H9 (cell line): ENCODE measurements at regions not wholly inside any gene's neighbourhood (a gene's known extent, or its start where the extent isn't known, plus 50 kb on each side); places are given as distances from the start of the nearest gene placed in this dataset.

ENCODE experiments used
- DNase-seq: peaks from one replicate; pipeline ENCODE4 v3.0.0-alpha.2; 2017
- H2AFZ ChIP-seq: one replicate; pipeline ENCODE4 v1.6.1; 2013; ENCODE audit warnings: mild to moderate bottlenecking, low read length, control low read depth, moderate library complexity
- H2AK5ac ChIP-seq: 2 replicates; pipeline ENCODE4 v1.6.1; 2013; ENCODE audit warnings: low read length, control low read depth, mixed read lengths; ENCODE audit not compliant: insufficient read length
- H2BK120ac ChIP-seq: one replicate; pipeline ENCODE4 v1.6.1; 2013; ENCODE audit warnings: low read depth, mild to moderate bottlenecking, low read length, control low read depth, inconsistent platforms; ENCODE audit not compliant: poor library complexity, severe bottlenecking
- H2BK12ac ChIP-seq: 2 replicates; pipeline ENCODE4 v1.6.1; 2013; ENCODE audit warnings: low read length, control low read depth, mixed read lengths, low read depth; ENCODE audit not compliant: insufficient read length
- H2BK15ac ChIP-seq: 2 replicates; pipeline ENCODE4 v1.6.1; 2013; ENCODE audit warnings: low read depth, low read length, control low read depth
- H2BK20ac ChIP-seq: one replicate; pipeline ENCODE4 v1.6.1; 2013; ENCODE audit warnings: low read depth, mild to moderate bottlenecking, low read length, control low read depth, inconsistent platforms; ENCODE audit not compliant: poor library complexity, severe bottlenecking
- H2BK5ac ChIP-seq: 2 replicates; pipeline ENCODE4 v1.6.1; 2013; ENCODE audit warnings: low read length, control low read depth, mixed read lengths; ENCODE audit not compliant: insufficient read length
- H3K14ac ChIP-seq: 2 replicates; pipeline ENCODE4 v1.6.1; 2013; ENCODE audit warnings: low read length, control low read depth; ENCODE audit not compliant: insufficient read depth
- H3K18ac ChIP-seq: 2 replicates; pipeline ENCODE4 v1.6.1; 2013; ENCODE audit warnings: low read depth, mild to moderate bottlenecking, mixed read lengths, low read length, control low read depth; ENCODE audit not compliant: insufficient read length
- H3K23ac ChIP-seq: 2 replicates; pipeline ENCODE4 v1.6.1; 2013; ENCODE audit warnings: low read length, control low read depth, mixed read lengths, low read depth; ENCODE audit not compliant: insufficient read length
- H3K23me2 ChIP-seq: 2 replicates; pipeline ENCODE4 v1.6.1; 2013; ENCODE audit warnings: low read depth, mild to moderate bottlenecking, mixed read lengths, low read length, control low read depth; ENCODE audit not compliant: insufficient read length, poor library complexity, severe bottlenecking
- H3K27ac ChIP-seq: 2 replicates; pipeline ENCODE4 v1.5.1; 2013; ENCODE audit warnings: low read length, control low read depth, mixed read lengths, low read depth; ENCODE audit not compliant: insufficient read length
- H3K27me3 ChIP-seq: 2 replicates; pipeline ENCODE4 v1.6.1; 2013; ENCODE audit warnings: low read length, control low read depth, inconsistent platforms; ENCODE audit not compliant: insufficient read depth
- H3K4ac ChIP-seq: 2 replicates; pipeline ENCODE4 v1.6.1; 2013; ENCODE audit warnings: low read depth, mild to moderate bottlenecking, control low read depth, inconsistent platforms, low read length, moderate library complexity
- H3K4me1 ChIP-seq: 2 replicates; pipeline ENCODE4 v1.6.1; 2013; ENCODE audit warnings: low read length, control low read depth, inconsistent platforms; ENCODE audit not compliant: insufficient read depth
- H3K4me2 ChIP-seq: 2 replicates; pipeline ENCODE4 v1.6.1; 2013; ENCODE audit warnings: low read length, control low read depth, mixed read lengths; ENCODE audit not compliant: insufficient read length, insufficient read depth
- H3K56ac ChIP-seq: 2 replicates; pipeline ENCODE4 v1.6.1; 2013; ENCODE audit warnings: low read depth, mild to moderate bottlenecking, mixed read lengths, low read length, control low read depth; ENCODE audit not compliant: insufficient read length
- H3K79me1 ChIP-seq: 2 replicates; pipeline ENCODE4 v1.6.1; 2013; ENCODE audit warnings: low read depth, mild to moderate bottlenecking, moderate library complexity, low read length, control low read depth, inconsistent platforms; ENCODE audit not compliant: insufficient read depth, poor library complexity, severe bottlenecking
- H3K79me2 ChIP-seq: 2 replicates; pipeline ENCODE4 v1.6.1; 2013; ENCODE audit warnings: low read length, control low read depth, inconsistent platforms; ENCODE audit not compliant: insufficient read depth
- H3K9ac ChIP-seq: 2 replicates; pipeline ENCODE4 v1.6.1; 2013; ENCODE audit warnings: low read length, control low read depth, mixed read lengths; ENCODE audit not compliant: insufficient read length; ENCODE audit errors: extremely low read depth
- H3K9me3 ChIP-seq: one replicate; pipeline ENCODE4 v1.6.1; 2013; ENCODE audit warnings: low read depth, low read length, inconsistent platforms; ENCODE audit not compliant: control insufficient read depth
- H3T11ph ChIP-seq: one replicate; pipeline ENCODE4 v1.6.1; 2013; ENCODE audit warnings: mild to moderate bottlenecking, low read length, control low read depth, inconsistent platforms
- H4K20me1 ChIP-seq: one replicate; pipeline ENCODE4 v1.6.1; 2013; ENCODE audit not compliant: control insufficient read depth, insufficient read length, insufficient read depth
- H4K5ac ChIP-seq: 2 replicates; pipeline ENCODE4 v1.6.1; 2013; ENCODE audit warnings: low read depth, mild to moderate bottlenecking, mixed read lengths, low read length, control low read depth; ENCODE audit not compliant: insufficient read length
- H4K8ac ChIP-seq: replicated peaks from 2 replicates; pipeline ENCODE4 v1.6.1; 2013; ENCODE audit warnings: low read length, control low read depth, mixed read lengths, low read depth; ENCODE audit not compliant: insufficient read length
- H4K91ac ChIP-seq: 2 replicates; pipeline ENCODE4 v1.6.1; 2013; ENCODE audit warnings: low read depth, mild to moderate bottlenecking, moderate library complexity, mixed read lengths, low read length, control low read depth; ENCODE audit not compliant: insufficient read length
- H3K27ac Mint-ChIP-seq, 3 experiments: 2 replicates in 2 of 3; 3 replicates in 1 of 3; pipeline ENCODE4 v1.8.0; 2020 to 2021; ENCODE audit warnings: mixed read lengths in 3 of 3, mild to moderate bottlenecking in 1 of 3, moderate library complexity in 1 of 3
- H3K27me3 Mint-ChIP-seq: 2 replicates; pipeline ENCODE4 v1.8.0; 2021; ENCODE audit warnings: low read depth, mild to moderate bottlenecking, moderate library complexity, mixed read lengths
- H3K36me3 Mint-ChIP-seq, 3 experiments: 2 replicates in 2 of 3; 3 replicates in 1 of 3; pipeline ENCODE4 v1.8.0; 2020 to 2021; ENCODE audit warnings: low read depth in 3 of 3, mixed read lengths in 3 of 3; ENCODE audit not compliant: insufficient read depth in 1 of 3
- H3K4me1 Mint-ChIP-seq, 2 experiments: 2 replicates each; pipeline ENCODE4 v1.8.0; 2020; ENCODE audit warnings: mixed read lengths in 2 of 2
- H3K4me3 Mint-ChIP-seq, 2 experiments: 2 replicates in 1 of 2; 3 replicates in 1 of 2; pipeline ENCODE4 v1.8.0; 2020 to 2021; ENCODE audit warnings: mild to moderate bottlenecking in 2 of 2, mixed read lengths in 2 of 2, moderate library complexity in 1 of 2
- H3K9me3 Mint-ChIP-seq, 2 experiments: 2 replicates in 1 of 2; 3 replicates in 1 of 2; pipeline ENCODE4 v1.8.0; 2020; ENCODE audit warnings: mild to moderate bottlenecking in 2 of 2, mixed read lengths in 2 of 2, moderate library complexity in 1 of 2
- WGBS: extraction: QIAGEN DNeasy Blood & Tissue Kit; methylation state at CpG from one replicate; pipeline ENCODE4 v1.1.7; 2013; ENCODE audit warnings: missing lambda C conversion rate, low lambda C conversion rate, mixed read lengths; ENCODE audit not compliant: insufficient read length; ENCODE audit errors: extremely low coverage; 5-methylcytosine and 5-hydroxymethylcytosine counted together
- TF ChIP-seq, protein P1 (sequence below): fragments of 200-600 bp; sonication (generic); conservative IDR thresholded peaks from 3 replicates; pipeline ENCODE4 v1.8.0; 2021; ENCODE audit warnings: antibody characterized with exemption, mild to moderate bottlenecking

DNA sequence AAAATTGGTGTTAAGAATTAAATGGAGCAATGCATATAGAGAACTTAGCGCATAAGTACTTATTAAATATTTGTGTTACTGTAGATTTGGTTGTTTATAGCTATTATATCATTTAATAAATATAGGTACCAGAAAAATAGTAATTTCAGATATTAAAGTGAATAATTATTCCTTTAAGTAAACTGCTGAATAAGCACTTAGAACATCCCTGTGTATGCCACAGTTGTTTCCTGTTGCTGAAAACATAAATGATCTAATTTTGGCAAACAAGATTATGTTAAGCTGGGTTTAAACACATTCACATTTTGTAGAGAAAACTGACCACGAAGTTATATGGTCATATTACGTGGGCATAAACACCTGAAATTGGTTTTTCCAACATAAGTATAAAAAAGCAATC, 388.0 kb upstream of the ZNF804A start:
- Histone ChIP-seq H3K56ac (no peak overlapping the region), H2BK120ac (no peak overlapping the region), H3K4me2 (no peak overlapping the region), H3K18ac (no peak overlapping the region), H2BK12ac (no peak overlapping the region), H3K9me3 (no peaks in the 10 kb centered on the region), H4K5ac (no peak overlapping the region), H3K4ac (no peak overlapping the region), H3K14ac (no peak overlapping the region), H3K4me1 (no peaks in the 10 kb centered on the region), H2BK20ac (no peak overlapping the region), H3K23ac (no peak overlapping the region), H3K79me1 (no peaks in the 10 kb centered on the region), H4K91ac (no peak overlapping the region), H3K9ac (no peak overlapping the region), H2BK15ac (no peak overlapping the region), H3K79me2 (no peaks in the 10 kb centered on the region), H3K23me2 (no peaks in the 10 kb centered on the region), H4K8ac (no peak overlapping the region), H2AFZ (no peak overlapping the region), H3K27me3 (no peaks in the 10 kb centered on the region), H2BK5ac (no peak overlapping the region), H3K27ac (no peak overlapping the region), H2AK5ac (no peak overlapping the region), H4K20me1 (no peaks in the 10 kb centered on the region), H3T11ph (no peak overlapping the region)
- H3K27me3 Mint-ChIP-seq, result no peaks in the 10 kb centered on the region
- no peak for DNase-seq
- no peaks in the 10 kb centered on the region; a peak in 1 of 7 replicates for H3K36me3 Mint-ChIP-seq
- no peak overlapping the region for H3K27ac Mint-ChIP-seq
- no CpG with 5 or more reads among the region's 3 CpGs for WGBS
- TF ChIP-seq, protein P1, sequence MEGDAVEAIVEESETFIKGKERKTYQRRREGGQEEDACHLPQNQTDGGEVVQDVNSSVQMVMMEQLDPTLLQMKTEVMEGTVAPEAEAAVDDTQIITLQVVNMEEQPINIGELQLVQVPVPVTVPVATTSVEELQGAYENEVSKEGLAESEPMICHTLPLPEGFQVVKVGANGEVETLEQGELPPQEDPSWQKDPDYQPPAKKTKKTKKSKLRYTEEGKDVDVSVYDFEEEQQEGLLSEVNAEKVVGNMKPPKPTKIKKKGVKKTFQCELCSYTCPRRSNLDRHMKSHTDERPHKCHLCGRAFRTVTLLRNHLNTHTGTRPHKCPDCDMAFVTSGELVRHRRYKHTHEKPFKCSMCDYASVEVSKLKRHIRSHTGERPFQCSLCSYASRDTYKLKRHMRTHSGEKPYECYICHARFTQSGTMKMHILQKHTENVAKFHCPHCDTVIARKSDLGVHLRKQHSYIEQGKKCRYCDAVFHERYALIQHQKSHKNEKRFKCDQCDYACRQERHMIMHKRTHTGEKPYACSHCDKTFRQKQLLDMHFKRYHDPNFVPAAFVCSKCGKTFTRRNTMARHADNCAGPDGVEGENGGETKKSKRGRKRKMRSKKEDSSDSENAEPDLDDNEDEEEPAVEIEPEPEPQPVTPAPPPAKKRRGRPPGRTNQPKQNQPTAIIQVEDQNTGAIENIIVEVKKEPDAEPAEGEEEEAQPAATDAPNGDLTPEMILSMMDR, result no peak
- H3K9me3 Mint-ChIP-seq, result no peaks in the 10 kb centered on the region
- no peak overlapping the region for H3K4me3 Mint-ChIP-seq
- H3K4me1 Mint-ChIP-seq, result no peaks in the 10 kb centered on the region
